ENCODE measurements at regions not wholly inside any gene's neighbourhood (a gene's known extent, or its start where the extent isn't known, plus 50 kb on each side); places are given as distances from the start of the nearest gene placed in this dataset.
A peak's percentile ranks its signal among the peaks of the same experiment; 100 is the strongest.

DNA sequence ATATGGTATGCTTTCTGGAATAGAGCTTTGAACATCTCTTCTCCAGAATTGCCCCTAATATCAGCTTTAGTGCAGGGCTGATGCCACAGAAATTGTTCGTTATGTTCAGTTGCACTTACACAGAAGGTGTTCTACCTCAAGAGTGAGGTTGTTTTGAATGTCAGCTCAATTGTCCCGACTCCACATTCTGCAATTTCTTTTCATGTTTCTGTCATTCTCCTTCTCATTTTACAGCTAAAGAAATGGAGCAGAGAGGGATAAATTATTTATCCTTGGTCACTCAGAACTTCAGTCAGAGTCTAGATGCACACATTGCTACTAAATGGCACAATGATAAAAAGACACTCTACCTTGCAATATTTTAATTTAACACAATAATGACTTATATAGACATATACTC, 137.0 kb upstream of the CCN2 start:
- H3K9ac ChIP-seq (ENCODE audit: low read length), result no peak overlapping the region
- FAIRE-seq, result no peak
- TF ChIP-seq CTCF (IDR thresholded peaks at IDR 0.05; ENCODE audit: insufficient read depth, low read depth, low read length), result no peak
- no peak for TF ChIP-seq EZH2 (IDR thresholded peaks at IDR 0.05; ENCODE audit: insufficient read depth, low read length)
- no peaks in the 10 kb centered on the region for H3K36me3 Mint-ChIP-seq (ENCODE audit: low read depth, unreplicated experiment)
- no peaks in the 10 kb centered on the region for H3K27me3 ChIP-seq (ENCODE audit: insufficient read depth, low read length)
- H3K27ac ChIP-seq (ENCODE audit: low read depth, low read length), result no peak overlapping the region
- no peak overlapping the region for H3K4me2 ChIP-seq (ENCODE audit: low read length)
- no peaks in the 10 kb centered on the region for H3K79me2 ChIP-seq (ENCODE audit: insufficient read depth, low read length)
- no peaks in the 10 kb centered on the region for H3K9me3 ChIP-seq (ENCODE audit: insufficient read depth, low read depth, low read length)
- no peak overlapping the region for H3K4me3 Mint-ChIP-seq (ENCODE audit: unreplicated experiment)
- no peaks in the 10 kb centered on the region for H3K27me3 Mint-ChIP-seq (ENCODE audit: low read depth, unreplicated experiment)
- H2AFZ ChIP-seq (ENCODE audit: low read depth, low read length), result no peak overlapping the region
- peaks cover 41% of the 10 kb centered on the region for H3K4me1 Mint-ChIP-seq (ENCODE audit: low read depth, unreplicated experiment)
- no peak for DNase-seq (ENCODE audit: low read depth)
- no peaks in the 10 kb centered on the region for H4K20me1 ChIP-seq (ENCODE audit: insufficient read depth, low read length)
- H3K36me3 ChIP-seq (ENCODE audit: insufficient read depth, low read length), result no peaks in the 10 kb centered on the region
- no peak overlapping the region for H3K4me3 ChIP-seq (ENCODE audit: insufficient read depth, low read depth, low read length)
- H3K27ac Mint-ChIP-seq (ENCODE audit: unreplicated experiment), result no peak overlapping the region
- peaks cover 2% of the 10 kb centered on the region for H3K9me3 Mint-ChIP-seq (ENCODE audit: unreplicated experiment)
- peaks cover 22% of the 10 kb centered on the region for H3K4me1 ChIP-seq (ENCODE audit: insufficient read depth, low read length)

DNA sequence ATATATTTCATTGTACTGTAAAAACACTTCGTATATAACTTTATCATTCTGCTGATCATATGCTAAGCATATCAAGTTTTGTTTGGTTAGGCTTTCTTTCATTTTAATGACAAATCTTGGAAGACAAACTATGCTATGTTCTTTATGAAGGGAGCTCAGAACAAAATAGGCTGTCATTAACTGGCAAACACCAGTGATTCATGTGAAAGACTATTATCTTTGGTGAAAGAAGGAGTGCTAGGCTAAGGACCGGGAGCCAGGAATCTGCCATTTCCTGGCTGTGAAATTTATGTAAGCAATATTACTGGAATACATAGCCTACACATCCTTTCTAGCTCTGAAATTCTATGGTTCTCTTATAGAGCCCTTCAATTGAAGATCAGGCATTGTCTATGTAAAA, 136.2 kb upstream of the CCN2 start:
- Mint-ChIP-seq H3K27ac (ENCODE audit: unreplicated experiment) (peak overlapping the region; percentile 100), H3K27me3 (ENCODE audit: low read depth, unreplicated experiment) (no peaks in the 10 kb centered on the region), H3K4me3 (ENCODE audit: unreplicated experiment) (no peak overlapping the region), H3K36me3 (ENCODE audit: low read depth, unreplicated experiment) (no peaks in the 10 kb centered on the region), H3K4me1 (ENCODE audit: low read depth, unreplicated experiment) (peaks cover 45% of the 10 kb centered on the region), H3K9me3 (ENCODE audit: unreplicated experiment) (peaks cover 2% of the 10 kb centered on the region)
- Histone ChIP-seq H2AFZ (ENCODE audit: low read depth, low read length) (no peak overlapping the region), H3K9me3 (ENCODE audit: insufficient read depth, low read depth, low read length) (no peaks in the 10 kb centered on the region), H3K4me2 (ENCODE audit: low read length) (no peak overlapping the region), H3K4me3 (ENCODE audit: insufficient read depth, low read depth, low read length) (no peak overlapping the region), H3K9ac (ENCODE audit: low read length) (no peak overlapping the region), H3K36me3 (ENCODE audit: insufficient read depth, low read length) (no peaks in the 10 kb centered on the region), H3K4me1 (ENCODE audit: insufficient read depth, low read length) (peaks cover 22% of the 10 kb centered on the region), H3K79me2 (ENCODE audit: insufficient read depth, low read length) (no peaks in the 10 kb centered on the region), H3K27ac (ENCODE audit: low read depth, low read length) (peak overlapping the region; percentile 94), H4K20me1 (ENCODE audit: insufficient read depth, low read length) (no peaks in the 10 kb centered on the region), H3K27me3 (ENCODE audit: insufficient read depth, low read length) (no peaks in the 10 kb centered on the region)
- peak; percentile 9 for FAIRE-seq
- TF ChIP-seq CTCF (IDR thresholded peaks at IDR 0.05; ENCODE audit: insufficient read depth, low read depth, low read length) (no peak), EZH2 (IDR thresholded peaks at IDR 0.05; ENCODE audit: insufficient read depth, low read length) (no peak)
- peak; percentile 52 for DNase-seq (ENCODE audit: low read depth)

- H3K4me2 ChIP-seq (ENCODE audit: low read length), result peak overlapping the region; percentile 59
- H3K36me3 ChIP-seq (ENCODE audit: insufficient read depth, low read length), result no peaks in the 10 kb centered on the region
- no peak for DNase-seq (ENCODE audit: low read depth)
- H3K4me1 ChIP-seq (ENCODE audit: insufficient read depth, low read length), result peaks cover 22% of the 10 kb centered on the region
- no peaks in the 10 kb centered on the region for H3K9me3 ChIP-seq (ENCODE audit: insufficient read depth, low read depth, low read length)
- peak overlapping the region; percentile 79 for H3K9ac ChIP-seq (ENCODE audit: low read length)
- peaks cover 2% of the 10 kb centered on the region for H3K9me3 Mint-ChIP-seq (ENCODE audit: unreplicated experiment)
- no peaks in the 10 kb centered on the region for H3K79me2 ChIP-seq (ENCODE audit: insufficient read depth, low read length)
- H4K20me1 ChIP-seq (ENCODE audit: insufficient read depth, low read length), result no peaks in the 10 kb centered on the region
- no peak overlapping the region for H2AFZ ChIP-seq (ENCODE audit: low read depth, low read length)
- no peaks in the 10 kb centered on the region for H3K27me3 ChIP-seq (ENCODE audit: insufficient read depth, low read length)
- H3K4me1 Mint-ChIP-seq (ENCODE audit: low read depth, unreplicated experiment), result peaks cover 48% of the 10 kb centered on the region
- no peaks in the 10 kb centered on the region for H3K36me3 Mint-ChIP-seq (ENCODE audit: low read depth, unreplicated experiment)
- H3K27ac Mint-ChIP-seq (ENCODE audit: unreplicated experiment), result peak overlapping the region; percentile 100
- H3K27me3 Mint-ChIP-seq (ENCODE audit: low read depth, unreplicated experiment), result no peaks in the 10 kb centered on the region
- FAIRE-seq, result peak; percentile 56
- H3K4me3 Mint-ChIP-seq (ENCODE audit: unreplicated experiment), result no peak overlapping the region
- H3K27ac ChIP-seq (ENCODE audit: low read depth, low read length), result peak overlapping the region; percentile 94
- TF ChIP-seq CTCF (IDR thresholded peaks at IDR 0.05; ENCODE audit: insufficient read depth, low read depth, low read length), result no peak
- TF ChIP-seq EZH2 (IDR thresholded peaks at IDR 0.05; ENCODE audit: insufficient read depth, low read length), result no peak
- no peak overlapping the region for H3K4me3 ChIP-seq (ENCODE audit: insufficient read depth, low read depth, low read length)
These were observed 134.6 kb upstream of the CCN2 start for GRCh38 chr6:132085731-132086130.
